CD14-positive monocyte (primary cell): ENCODE measurements at regions not wholly inside any gene's neighbourhood (a gene's known extent, or its start where the extent isn't known, plus 50 kb on each side); places are given as distances from the start of the nearest gene placed in this dataset.

ENCODE experiments used
- DNase-seq, 3 donors: peaks; one replicate each; pipeline ENCODE4 v3.0.0-alpha.2; 2011 to 2022
- H2AFZ ChIP-seq: 2 replicates; pipeline ENCODE4 v1.6.0; 2012; ENCODE audit warnings: mild to moderate bottlenecking, low read depth, low read length, inconsistent platforms; ENCODE audit not compliant: insufficient read depth, poor library complexity, severe bottlenecking
- H3K27ac ChIP-seq, 2 donors: 1 replicate in 1 of 2; 2 replicates in 1 of 2; pipeline ENCODE4 v1.5.1; 2012 to 2013; ENCODE audit warnings: low read length in 2 of 2, control low read depth in 1 of 2, inconsistent platforms in 1 of 2, low read depth in 1 of 2, mild to moderate bottlenecking in 1 of 2
- H3K27me3 ChIP-seq, 2 donors: one replicate each; pipeline versions ENCODE4 v1.6.0 to v1.6.1; 2011 to 2013; ENCODE audit warnings: low read length in 2 of 2; ENCODE audit not compliant: control insufficient read depth in 2 of 2, insufficient read depth in 2 of 2
- H3K36me3 ChIP-seq, 2 donors: replicated peaks in 1 of 2; 1 replicate in 1 of 2; 2 replicates in 1 of 2; pipeline versions ENCODE4 v1.5.1 to v1.6.1; 2012 to 2013; ENCODE audit warnings: low read length in 2 of 2, control low read depth in 1 of 2, inconsistent platforms in 1 of 2, mild to moderate bottlenecking in 1 of 2; ENCODE audit not compliant: insufficient read depth in 2 of 2, control insufficient read depth in 1 of 2
- H3K4me1 ChIP-seq, 2 donors: 1 replicate in 1 of 2; 2 replicates in 1 of 2; pipeline versions ENCODE4 v1.5.1 to v1.6.1; 2012 to 2013; ENCODE audit warnings: low read length in 2 of 2, control low read depth in 1 of 2, inconsistent platforms in 1 of 2, mild to moderate bottlenecking in 1 of 2, moderate library complexity in 1 of 2; ENCODE audit not compliant: insufficient read depth in 2 of 2, control insufficient read depth in 1 of 2
- H3K4me2 ChIP-seq: replicated peaks from 2 replicates; pipeline ENCODE3; 2012; ENCODE audit warnings: low read length, moderate library complexity, mild to moderate bottlenecking; ENCODE audit not compliant: poor library complexity, severe bottlenecking; ENCODE audit errors: extremely low read depth
- H3K4me3 ChIP-seq, 3 experiments: fragments of 200-600 bp in 1 of 3; sonication (generic) in 1 of 3; replicated peaks in 1 of 3; 1 replicate in 2 of 3; 2 replicates in 1 of 3; pipeline ENCODE4 v1.5.1; 2011 to 2013; ENCODE audit warnings: low read length in 3 of 3, mild to moderate bottlenecking in 3 of 3, control low read depth in 2 of 3, low read depth in 2 of 3, inconsistent platforms in 1 of 3, moderate library complexity in 1 of 3
- H3K79me2 ChIP-seq: 2 replicates; pipeline ENCODE4 v1.6.0; 2012; ENCODE audit warnings: mild to moderate bottlenecking, control low read depth, inconsistent platforms, low read length, moderate library complexity; ENCODE audit not compliant: insufficient read depth
- H3K9ac ChIP-seq: 2 replicates; pipeline ENCODE4 v1.6.0; 2017; ENCODE audit warnings: low read length, mild to moderate bottlenecking; ENCODE audit not compliant: insufficient read depth, poor library complexity, severe bottlenecking
- H3K9me3 ChIP-seq, 2 donors: replicated peaks in 1 of 2; 1 replicate in 1 of 2; 2 replicates in 1 of 2; pipeline versions ENCODE4 v1.5.1 to v1.6.1; 2012 to 2013; ENCODE audit warnings: low read length in 2 of 2, control low read depth in 1 of 2; ENCODE audit not compliant: control insufficient read depth in 1 of 2, insufficient read depth in 1 of 2
- H4K20me1 ChIP-seq: 2 replicates; pipeline ENCODE4 v1.6.0; 2012; ENCODE audit warnings: mild to moderate bottlenecking, low read length, control low read depth, moderate library complexity; ENCODE audit not compliant: insufficient read depth
- H3K27ac Mint-ChIP-seq, 7 donors: one replicate each; pipeline ENCODE4 v1.8.0; 2020; ENCODE audit warnings: mild to moderate bottlenecking in 7 of 7, mixed read lengths in 7 of 7, moderate library complexity in 6 of 7, inconsistent platforms in 2 of 7
- H3K27me3 Mint-ChIP-seq, 3 donors: one replicate each; pipeline ENCODE4 v1.8.0; 2021 to 2022; ENCODE audit warnings: low read depth in 3 of 3, mild to moderate bottlenecking in 3 of 3, mixed read lengths in 3 of 3, moderate library complexity in 3 of 3, inconsistent platforms in 1 of 3
- H3K36me3 Mint-ChIP-seq, 2 donors: one replicate each; pipeline ENCODE4 v1.8.0; 2020; ENCODE audit warnings: mixed read lengths in 2 of 2, inconsistent platforms in 1 of 2, mild to moderate bottlenecking in 1 of 2
- H3K4me1 Mint-ChIP-seq: one replicate; pipeline ENCODE4 v1.8.0; 2020; ENCODE audit warnings: mild to moderate bottlenecking, mixed read lengths
- H3K4me3 Mint-ChIP-seq, 2 donors: one replicate each; pipeline ENCODE4 v1.8.0; 2020; ENCODE audit warnings: mild to moderate bottlenecking in 2 of 2, mixed read lengths in 2 of 2, moderate library complexity in 1 of 2
- H3K9me3 Mint-ChIP-seq, 7 donors: one replicate each; pipeline ENCODE4 v1.8.0; 2020 to 2022; ENCODE audit warnings: mixed read lengths in 7 of 7, mild to moderate bottlenecking in 6 of 7, moderate library complexity in 6 of 7, inconsistent platforms in 2 of 7
- CTCF ChIP-seq: fragments of 200-600 bp; IDR thresholded peaks from one replicate; pipeline ENCODE4 v1.8.0; 2022; ENCODE audit warnings: antibody characterized with exemption, mild to moderate bottlenecking
- WGBS: methylation state at CpG from one replicate; pipeline ENCODE4 v1.1.5; 2013; ENCODE audit warnings: missing lambda C conversion rate; ENCODE audit not compliant: insufficient coverage; 5-methylcytosine and 5-hydroxymethylcytosine counted together
- intact Hi-C, 2 donors: fragments of 100-400 bp; cut with micrococcal nuclease; formaldehyde crosslinking; loops; one replicate each; pipeline versions ENCODE4 v1.15.0 to v1.15.1; 2023

- TF ChIP-seq CTCF = no peak
- DNase-seq = no peak
- Histone ChIP-seq H3K27ac (no peak overlapping the region), H3K36me3 (no peaks in the 10 kb centered on the region), H4K20me1 (no peaks in the 10 kb centered on the region), H3K4me1 (no peaks in the 10 kb centered on the region), H3K4me3 (no peak overlapping the region), H2AFZ (no peak overlapping the region), H3K9ac (no peak overlapping the region), H3K79me2 (no peaks in the 10 kb centered on the region), H3K27me3 (no peaks in the 10 kb centered on the region), H3K4me2 (no peak overlapping the region), H3K9me3 (no peaks in the 10 kb centered on the region)
- peaks cover 0 to 9% (median 2%) of the 10 kb centered on the region in 7 donors for H3K9me3 Mint-ChIP-seq
- intact Hi-C loops = no loop called here
- 61% methylated on average over 7 of the region's 10 CpGs for WGBS
- peaks cover 0 to 5% (median 1%) of the 10 kb centered on the region in 3 donors for H3K27me3 Mint-ChIP-seq
- H3K27ac Mint-ChIP-seq = no peak overlapping the region
- no peak overlapping the region for H3K4me3 Mint-ChIP-seq
- no peaks in the 10 kb centered on the region for H3K36me3 Mint-ChIP-seq
- H3K4me1 Mint-ChIP-seq = no peaks in the 10 kb centered on the region
These were observed 951.5 kb downstream of the TBC1D22A start for GRCh38 chr22:47713941-47714340.

- H3K4me3 Mint-ChIP-seq = no peak overlapping the region
- no peak for TF ChIP-seq CTCF
- H3K79me2 ChIP-seq = no peaks in the 10 kb centered on the region
- no peaks in the 10 kb centered on the region for H3K27me3 ChIP-seq
- 74% methylated on average over 3 of the region's 4 CpGs for WGBS
- no peaks in the 10 kb centered on the region for H3K36me3 ChIP-seq
- H3K4me3 ChIP-seq = no peak overlapping the region
- no peak overlapping the region for H2AFZ ChIP-seq
- no peak overlapping the region for H3K9ac ChIP-seq
- H3K9me3 ChIP-seq = no peaks in the 10 kb centered on the region
- DNase-seq = no peak
- no peaks in the 10 kb centered on the region for H3K4me1 ChIP-seq
- H3K27ac ChIP-seq = no peak overlapping the region
- H3K4me2 ChIP-seq = no peak overlapping the region
- H3K27ac Mint-ChIP-seq = no peak overlapping the region
- H4K20me1 ChIP-seq = no peaks in the 10 kb centered on the region
- intact Hi-C loops = no loop called here
- H3K27me3 Mint-ChIP-seq = peaks cover 0 to 8% (median 1%) of the 10 kb centered on the region in 3 donors
- H3K4me1 Mint-ChIP-seq = no peaks in the 10 kb centered on the region
- peaks cover 0 to 6% (median 2%) of the 10 kb centered on the region in 7 donors for H3K9me3 Mint-ChIP-seq
- no peaks in the 10 kb centered on the region for H3K36me3 Mint-ChIP-seq
These were observed 947.7 kb downstream of the TBC1D22A start for GRCh38 chr22:47710135-47710534.
